ENCODE measurements at regions not wholly inside any gene's neighbourhood (a gene's known extent, or its start where the extent isn't known, plus 50 kb on each side); places are given as distances from the start of the nearest gene placed in this dataset.
A peak's percentile ranks its signal among the peaks of the same experiment; 100 is the strongest.

DNA sequence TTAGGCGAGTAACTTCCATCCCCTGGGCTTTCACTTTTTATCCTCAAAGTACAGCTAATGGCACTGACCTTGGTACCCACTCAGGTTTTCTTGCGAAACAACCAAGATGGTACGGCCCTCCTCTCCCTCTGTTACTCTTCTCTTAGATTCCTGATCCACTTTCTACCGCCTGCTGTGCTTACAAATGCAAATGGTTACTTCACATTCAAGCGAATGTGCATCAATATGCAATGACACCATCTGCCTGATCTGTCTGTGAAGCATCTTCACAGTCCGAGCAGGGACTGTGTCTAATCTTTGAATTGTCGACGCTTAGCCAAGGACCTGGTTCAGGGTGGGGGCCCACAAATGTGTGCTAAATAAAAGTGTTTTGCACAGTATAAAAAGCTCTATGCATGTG lies 112.2 kb downstream of the TRIB2 start:
- DNase-seq, result no peak

GRCh38 chr2:12831016-12831415 lies 114.3 kb downstream of the TRIB2 start:
- no peak for DNase-seq

DNA sequence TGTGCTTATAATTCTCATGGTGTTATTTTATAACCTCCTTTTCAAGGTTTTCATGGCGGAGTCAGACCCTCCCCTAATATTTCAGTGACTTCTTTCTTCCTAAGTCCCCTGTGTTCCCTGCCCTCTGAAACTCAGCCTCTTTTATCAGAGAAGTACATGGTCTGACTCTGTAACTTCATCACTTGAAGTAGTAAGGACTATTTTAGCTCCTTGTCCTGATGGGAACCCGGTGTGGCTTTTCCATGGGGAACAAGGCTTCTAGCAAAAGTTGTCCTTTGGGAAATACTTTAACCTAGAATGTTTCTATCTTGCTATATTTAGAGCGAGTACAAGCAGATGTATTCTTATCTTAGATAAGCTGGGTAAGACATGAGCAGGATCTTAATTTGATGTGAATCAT lies 117.5 kb downstream of the TRIB2 start:
- no peak for DNase-seq

- DNase-seq, result no peak
Observed at GRCh38 chr2:12835733-12836132, 119.0 kb downstream of the TRIB2 start.

DNA sequence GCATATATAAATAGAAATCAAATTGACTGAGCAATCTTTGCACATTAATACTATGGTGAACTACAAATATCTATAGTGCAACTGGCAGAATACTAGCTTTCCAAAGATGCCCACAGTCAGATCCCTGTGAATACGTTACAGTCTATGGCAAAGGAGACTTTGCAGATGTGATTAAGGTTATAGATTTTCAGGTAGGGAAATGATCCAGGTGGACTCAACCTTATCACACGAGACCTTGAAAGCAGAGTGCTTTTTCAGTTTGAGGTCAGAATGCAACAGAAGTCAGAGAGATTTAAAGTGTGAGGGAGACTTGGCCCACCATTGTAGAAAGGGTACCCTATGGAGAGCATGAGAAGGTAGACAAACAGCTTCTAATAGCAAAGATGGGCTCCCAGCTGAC lies 122.6 kb downstream of the TRIB2 start:
- no peak for DNase-seq

DNA sequence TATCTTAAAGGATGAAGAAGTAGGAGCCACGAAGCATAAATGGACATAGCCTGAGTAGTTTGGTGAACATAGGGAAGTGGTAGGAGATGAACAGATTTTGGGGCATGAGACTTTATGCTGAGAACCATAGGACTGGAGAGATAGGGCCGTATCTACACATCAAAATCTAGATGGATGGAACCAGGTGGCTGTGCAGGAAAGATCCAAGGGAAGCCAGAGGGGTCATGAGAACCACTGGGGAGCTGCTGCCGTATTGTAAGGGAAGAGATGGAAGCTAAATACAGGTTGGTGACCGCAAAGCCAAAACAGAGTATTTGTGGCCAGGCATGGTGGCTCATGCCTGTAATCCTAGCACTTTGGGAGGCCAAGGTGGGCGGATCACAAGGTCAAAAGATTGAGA lies 124.3 kb downstream of the TRIB2 start:
- no peak for DNase-seq

DNA sequence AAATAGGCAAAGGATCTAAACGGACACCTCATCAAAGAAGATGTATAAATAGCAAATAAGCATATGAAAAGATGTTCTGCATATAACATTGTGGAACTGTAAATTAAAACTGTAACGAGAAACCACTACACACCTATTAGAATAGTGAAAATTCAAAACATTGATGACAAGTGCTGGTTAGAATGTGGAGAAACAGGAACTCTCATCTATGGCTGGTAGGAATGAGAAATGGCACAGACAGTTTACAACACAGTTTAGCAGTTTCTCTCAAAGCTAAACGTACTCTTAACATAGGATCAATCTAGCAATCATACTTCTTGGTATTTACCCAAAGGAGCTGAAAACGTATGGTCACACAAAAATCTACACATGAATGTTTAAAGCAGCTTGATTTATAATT lies 126.2 kb downstream of the TRIB2 start:
- no peak for DNase-seq

DNA sequence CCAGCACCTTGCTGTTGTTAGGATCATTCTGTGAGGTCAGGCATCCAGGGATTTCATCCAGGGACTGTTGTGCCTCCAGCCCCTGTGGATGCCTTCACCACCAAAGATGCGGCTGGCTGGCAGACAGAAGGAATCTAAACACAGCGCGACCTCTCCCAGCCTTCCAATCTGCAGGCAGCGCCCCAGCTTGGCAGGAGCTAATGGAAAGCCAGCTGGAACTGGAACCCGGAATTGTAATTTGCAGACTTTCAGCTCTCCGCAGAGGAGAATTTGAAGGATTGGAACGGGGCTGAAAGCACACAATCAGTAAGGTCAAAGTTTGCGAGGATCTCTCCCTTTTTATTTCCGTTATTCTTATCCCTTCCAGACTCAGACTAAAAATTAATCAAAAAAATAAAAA lies 127.8 kb downstream of the TRIB2 start:
- no peak for DNase-seq

DNA sequence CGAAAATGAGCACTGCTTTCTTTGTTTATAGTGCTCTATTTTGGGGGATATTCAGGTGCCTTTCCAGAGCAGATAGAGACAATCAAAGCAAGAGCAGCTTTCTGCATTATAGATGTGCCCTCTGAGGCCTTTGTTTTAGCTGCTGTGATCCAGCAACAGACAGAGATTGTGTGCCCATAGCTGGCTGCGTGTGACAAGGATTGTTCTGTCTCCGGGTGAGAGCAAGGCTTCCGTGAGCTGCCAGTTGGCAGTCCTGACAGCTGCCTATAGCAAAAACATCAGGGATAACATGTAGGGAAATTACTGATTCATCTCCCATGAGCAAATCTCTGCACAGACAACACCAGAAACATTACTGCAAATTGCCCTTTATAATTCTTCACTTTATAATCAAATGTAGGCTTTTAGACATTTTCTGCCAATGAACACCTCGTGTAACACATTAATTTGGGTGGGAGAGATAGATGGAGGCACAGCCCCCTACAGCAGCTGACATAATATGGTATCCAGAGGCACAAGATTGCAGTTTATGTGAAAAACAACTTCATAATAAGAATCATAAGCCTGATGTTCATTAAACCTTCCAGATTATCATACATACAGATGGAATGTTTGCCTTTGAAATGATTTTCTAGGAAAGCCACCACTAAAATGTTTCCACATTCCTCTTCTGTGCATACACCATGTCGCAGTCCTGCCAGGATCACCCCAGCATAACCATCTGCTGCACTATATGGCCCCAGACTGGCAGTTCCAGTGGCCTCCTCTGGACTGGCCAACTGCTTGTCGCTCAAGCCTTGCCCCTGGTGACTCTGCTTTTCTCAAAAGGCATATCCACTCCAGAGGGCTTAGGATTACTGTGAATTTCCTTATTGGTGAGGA lies 131.2 kb downstream of the TRIB2 start:
- no peak for DNase-seq

DNA sequence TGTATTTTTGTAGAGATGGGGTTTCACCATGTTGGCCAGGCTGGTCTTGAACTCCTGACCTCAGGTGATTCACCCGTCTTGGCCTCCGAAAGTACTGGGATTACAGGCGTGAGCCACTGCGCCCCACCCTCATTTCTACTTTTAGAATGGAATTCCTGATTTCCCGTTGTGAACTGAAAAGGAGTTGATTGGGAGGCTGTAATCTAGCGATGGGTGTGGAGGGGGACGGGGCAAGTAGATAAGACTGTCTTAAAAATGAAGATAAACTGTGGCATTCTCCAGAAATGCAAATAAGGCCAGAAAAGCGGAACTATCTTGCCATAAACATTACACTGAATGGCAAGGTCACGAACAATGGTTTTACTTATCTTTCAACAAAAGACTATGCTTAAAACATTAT lies 135.4 kb downstream of the TRIB2 start:
- no peak for DNase-seq

DNA sequence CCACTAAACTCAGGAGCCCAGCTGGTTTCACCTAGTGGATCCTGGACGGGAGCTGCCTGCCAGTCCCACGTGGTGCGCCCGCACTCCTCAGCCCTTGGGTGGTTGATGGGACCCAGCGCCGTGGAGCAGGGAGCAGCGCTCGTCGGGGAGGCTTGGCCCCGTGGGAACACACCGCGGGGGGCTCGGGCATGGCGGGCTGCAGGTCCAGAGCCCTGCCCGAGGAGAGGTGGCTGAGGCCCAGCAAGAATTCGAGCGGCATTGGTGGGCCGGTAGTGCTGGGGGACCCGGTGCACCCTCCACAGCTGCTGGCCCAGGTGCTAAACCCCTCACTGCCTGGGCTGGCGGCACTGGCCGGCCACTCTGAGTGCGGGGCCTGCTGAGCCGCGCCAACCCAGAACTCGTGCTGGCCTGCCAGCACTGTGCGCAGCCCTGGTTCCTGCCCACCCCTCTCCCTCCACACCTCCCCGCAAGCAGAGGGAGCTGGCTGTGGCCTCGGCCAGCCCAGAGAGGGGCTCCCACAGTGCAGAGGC lies 137.3 kb downstream of the TRIB2 start:
- DNase-seq, result no peak

DNA sequence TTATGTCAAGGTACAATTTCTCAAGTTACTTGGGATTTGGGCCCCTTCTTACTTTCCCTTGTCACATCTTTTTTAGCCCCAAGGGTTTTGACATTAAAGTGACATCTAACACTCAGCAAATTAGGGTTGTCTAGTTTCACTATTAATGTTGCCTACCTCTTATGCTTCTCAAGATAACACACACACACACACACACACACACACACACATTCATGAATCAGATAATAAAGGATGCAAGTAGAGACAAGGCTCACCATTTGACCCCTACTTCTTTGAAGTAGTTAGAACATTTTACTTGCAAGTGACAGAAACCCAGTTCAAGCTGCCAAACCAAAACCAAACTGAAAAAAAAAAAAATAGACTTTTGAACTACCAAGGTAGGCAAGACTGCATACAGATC lies 138.8 kb downstream of the TRIB2 start:
- no peak for DNase-seq

DNA sequence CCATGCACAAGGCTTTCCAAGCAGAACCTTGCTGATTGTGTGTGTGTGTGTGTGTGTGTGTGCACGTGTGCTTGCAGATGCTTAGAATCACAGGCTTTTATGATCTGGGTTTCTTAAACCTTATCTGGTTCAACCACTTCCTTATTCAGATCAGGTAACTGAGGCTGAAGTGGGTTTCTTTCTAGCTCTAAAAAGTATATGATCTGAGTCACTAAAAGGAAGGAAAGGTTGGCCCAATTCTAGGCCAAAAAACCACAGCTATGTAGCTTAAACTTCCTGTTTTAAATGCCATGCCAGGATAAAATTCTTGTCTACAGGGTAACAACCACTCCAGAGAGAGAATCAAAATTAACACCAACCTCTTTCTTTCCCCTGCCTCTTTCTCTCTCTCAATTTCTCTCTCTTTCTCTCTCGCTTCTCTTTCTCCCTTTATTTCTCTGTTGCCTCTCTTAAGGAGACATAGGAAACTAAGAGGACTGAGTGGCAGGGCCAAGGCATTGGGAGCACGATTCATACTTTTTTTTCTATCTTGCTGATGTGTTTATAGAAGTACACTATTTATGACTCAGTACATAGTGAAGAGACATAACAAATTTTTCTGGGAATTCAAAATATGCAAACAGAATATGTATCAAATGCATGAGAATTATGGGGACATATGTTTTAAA lies 140.3 kb downstream of the TRIB2 start:
- peak; percentile 14 to 87 for DNase-seq

GRCh38 chr2:12857891-12858290 lies 141.2 kb downstream of the TRIB2 start:
- no peak for DNase-seq

GRCh38 chr2:12858786-12859185 lies 142.1 kb downstream of the TRIB2 start:
- no peak for DNase-seq

GRCh38 chr2:12861344-12861930 lies 144.7 kb downstream of the TRIB2 start:
- peak in 1 of 2 experiments; percentile 7 for DNase-seq

DNA sequence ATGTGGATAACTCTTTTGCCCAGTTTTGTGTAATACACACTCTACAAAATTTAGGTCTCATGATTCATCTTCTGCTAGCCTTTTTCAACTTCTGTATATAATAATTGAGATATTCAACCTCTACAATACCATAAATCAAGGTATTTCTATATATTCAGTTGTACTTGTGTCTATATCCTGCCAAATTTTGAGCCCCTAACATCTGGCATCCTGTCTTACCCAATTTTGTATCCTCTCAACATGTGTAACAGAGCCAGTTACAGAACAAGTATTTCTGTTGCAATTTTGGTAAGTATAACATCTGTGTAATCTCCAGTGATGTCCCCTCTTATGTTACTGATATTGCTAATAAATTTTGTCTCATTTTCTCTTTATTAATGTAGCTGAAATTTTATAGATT lies 145.8 kb downstream of the TRIB2 start:
- DNase-seq, result no peak

DNA sequence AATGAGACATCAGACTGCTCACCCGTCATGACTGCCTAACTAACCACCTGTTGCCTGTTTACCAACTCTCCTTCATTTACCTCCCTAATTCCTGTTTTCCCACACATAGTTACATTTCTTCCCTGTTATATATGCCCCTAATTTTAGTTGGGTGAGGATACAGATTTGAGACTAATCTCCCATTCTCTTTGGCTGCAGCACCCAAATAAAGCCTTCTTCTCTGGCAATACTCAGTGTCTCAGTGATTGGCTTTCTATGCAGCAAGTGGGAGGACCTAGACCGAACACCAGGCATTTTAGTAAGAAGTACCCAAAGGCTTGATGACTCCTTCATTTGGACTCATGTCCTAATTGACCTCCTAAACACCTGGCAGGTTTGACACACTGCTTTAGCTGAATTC lies 147.2 kb downstream of the TRIB2 start:
- DNase-seq, result no peak

- no peak for DNase-seq
Observed at GRCh38 chr2:12867631-12868287, 151.0 kb downstream of the TRIB2 start.

DNA sequence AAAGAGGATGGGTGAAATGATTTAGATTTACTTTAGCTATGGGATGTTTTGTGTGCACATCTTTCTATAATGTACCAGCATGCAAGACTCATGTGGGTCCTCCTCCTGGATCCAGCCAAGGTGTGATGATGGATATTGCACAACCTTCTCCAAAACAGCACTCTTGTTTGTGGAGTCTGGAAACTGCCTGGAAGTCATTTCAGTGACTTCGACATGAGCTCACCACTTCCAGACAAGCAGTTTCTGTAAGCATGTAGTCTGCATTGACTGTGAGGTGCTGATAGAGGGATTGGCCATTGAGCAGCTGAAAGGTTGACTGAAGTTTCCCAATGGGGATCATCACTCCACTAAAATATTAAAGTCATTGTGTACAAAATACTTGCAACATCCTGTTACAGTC lies 154.0 kb downstream of the TRIB2 start:
- no peak for DNase-seq

DNA sequence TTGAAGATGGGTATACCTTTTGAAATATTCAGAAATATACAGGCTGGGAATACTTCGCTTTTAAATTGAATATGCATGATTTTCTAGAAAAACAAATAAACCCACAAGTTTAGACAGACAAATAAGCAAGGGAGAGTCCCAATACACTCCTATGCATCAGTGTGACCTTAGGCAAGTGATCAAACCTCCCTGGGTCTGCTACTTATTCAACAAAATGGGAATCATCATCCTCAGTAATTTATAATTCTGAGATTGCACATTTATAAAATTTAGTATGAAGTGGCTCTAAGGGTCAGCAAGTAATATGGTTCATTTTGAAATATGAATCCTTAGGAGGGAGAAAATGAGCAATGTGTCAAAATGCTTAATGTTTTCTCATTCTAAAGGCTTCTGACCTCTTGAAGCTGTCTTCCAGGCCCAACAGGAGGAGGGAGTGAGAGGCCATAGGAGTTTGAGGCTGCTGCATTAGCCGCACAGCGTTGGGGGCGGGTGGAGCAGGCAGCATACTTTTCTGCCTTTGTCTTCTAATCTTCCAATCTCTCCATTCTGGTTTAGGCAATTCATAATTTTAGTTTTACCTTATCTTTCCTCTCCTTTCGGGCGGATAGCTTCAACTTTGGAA lies 155.1 kb downstream of the TRIB2 start:
- no peak for DNase-seq

DNA sequence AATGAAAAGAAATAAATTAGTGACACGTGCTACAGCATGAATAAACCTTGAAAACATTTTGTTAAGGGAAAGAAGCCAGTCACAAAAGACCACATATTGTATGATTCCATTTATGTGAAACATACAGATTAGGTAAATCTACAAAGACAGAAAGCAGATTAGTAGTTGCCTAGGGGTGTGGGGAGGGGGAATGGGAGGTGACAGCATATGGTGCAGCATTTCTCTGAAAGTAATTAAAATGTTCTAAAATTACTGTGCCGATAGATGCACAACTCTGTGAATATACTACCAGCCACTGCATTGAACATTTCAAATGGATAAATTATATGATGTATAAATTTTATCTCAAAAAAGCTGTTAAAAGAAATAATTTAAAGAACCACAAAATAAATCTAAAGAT lies 161.0 kb downstream of the TRIB2 start:
- no peak for DNase-seq

GRCh38 chr2:12879649-12880048 lies 162.9 kb downstream of the TRIB2 start:
- no peak for DNase-seq

Data from SW 1271 (cell line).